Hematopoietic multipotent progenitor cell treated with erythropoietin and hydrocortisone succinate and interleukin-3 and kit ligand, for 8 days (in vitro differentiated cells): ENCODE measurements at regions not wholly inside any gene's neighbourhood (a gene's known extent, or its start where the extent isn't known, plus 50 kb on each side); places are given as distances from the start of the nearest gene placed in this dataset.

Experiments
- DNase-seq: peaks from one replicate; pipeline ENCODE4 v3.0.0-alpha.2; 2015

DNA sequence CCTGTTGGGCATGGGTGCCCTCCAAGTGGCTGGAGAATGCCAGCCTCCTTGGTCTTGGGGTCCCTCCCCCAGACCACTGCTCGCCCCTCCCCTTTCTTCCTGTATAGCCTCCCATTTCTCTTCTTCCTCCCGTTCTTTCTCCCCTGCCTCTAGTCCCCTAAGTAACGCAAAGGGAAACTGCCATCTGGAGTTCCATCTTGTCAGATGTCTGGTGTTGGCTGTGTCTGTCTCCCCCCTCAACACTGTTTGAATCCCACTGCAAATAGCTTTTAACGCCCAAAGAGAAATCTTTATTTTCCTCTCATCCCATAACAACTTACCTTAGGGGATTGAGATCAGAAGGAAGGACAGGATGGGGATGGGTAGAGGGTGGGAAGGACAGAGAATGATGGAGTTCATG lies 55.3 kb upstream of the CSF3R start:
- DNase-seq = no peak

DNA sequence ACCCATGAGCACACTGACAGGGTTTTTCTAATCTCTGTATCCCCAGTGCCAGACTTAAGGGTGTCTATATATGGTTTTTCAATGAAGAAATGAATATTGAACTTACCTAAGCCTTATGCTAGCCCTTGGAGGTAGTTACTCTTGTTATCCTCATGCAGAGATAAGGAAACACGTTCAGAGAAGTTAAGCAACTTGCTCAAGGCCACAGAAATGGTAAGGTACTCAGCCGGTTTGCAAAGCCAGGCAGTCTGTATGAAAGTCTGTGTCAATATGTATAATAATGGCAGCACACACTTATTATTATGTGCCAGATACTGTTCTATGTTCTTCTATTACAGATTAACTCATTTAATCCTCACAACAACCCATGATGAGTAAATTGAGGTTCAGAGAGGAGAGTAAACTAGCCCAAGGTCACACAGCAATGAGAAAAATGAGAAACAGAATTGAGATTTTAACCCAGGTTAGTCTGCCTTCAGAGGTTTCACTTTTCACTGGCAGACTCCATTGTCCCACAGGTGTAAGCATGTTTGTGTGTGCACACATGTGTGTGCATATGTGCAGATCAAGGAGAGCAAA lies 54.6 kb upstream of the CSF3R start:
- no peak for DNase-seq

DNA sequence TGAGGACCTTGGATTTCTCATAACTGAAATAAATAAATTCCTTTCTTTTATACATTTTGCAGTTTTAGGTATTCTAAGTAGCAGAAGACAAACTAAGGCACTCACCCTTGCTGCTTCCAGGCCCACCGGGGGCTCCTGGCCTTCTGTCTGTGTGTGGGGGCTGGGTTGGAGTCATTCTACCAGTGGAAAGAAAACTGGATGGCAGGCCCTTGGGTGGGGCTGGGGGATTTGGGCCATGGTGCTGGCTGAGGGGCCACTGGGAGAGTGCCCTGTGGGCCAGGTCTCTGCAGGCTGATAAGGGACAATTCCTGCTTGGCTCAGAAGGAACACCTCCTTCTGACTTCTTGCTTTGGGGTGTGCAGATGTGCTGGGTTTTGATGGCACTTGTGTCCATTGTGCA lies 54.0 kb upstream of the CSF3R start:
- no peak for DNase-seq

DNA sequence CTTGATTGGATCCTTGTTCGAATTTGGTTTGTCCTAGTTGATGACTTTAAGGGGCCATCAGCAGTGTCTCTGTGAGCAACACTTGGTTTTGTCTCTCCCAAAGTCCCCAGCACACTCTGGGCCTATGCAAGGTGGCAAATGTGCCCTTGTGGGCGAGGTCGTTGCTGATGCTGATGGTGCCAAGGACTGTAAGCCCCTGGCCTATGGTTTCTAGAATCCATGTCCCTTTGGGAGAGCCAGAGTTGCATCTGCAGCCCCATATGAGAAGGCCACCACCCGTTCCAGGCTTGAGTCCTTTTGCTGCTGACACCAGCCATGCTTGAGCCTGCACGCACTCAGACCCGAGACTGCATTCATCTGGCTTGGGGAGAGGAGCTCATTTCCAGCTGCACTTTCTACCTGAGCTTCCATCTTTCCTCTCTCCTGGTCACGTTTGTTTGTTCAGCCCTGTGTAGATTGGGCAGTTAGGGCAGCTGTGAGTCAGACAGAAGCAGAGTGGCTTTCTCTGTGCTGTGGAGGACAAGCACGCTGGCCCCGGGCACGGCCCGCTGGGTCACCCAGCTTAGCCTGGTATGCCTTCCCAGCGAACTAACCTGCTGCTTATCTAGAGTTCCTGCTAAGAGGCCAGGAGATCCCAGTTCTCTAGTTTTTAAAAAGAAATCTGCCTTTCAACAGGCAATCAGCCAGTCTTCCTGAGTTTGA lies 52.1 kb upstream of the CSF3R start:
- DNase-seq = no peak

DNA sequence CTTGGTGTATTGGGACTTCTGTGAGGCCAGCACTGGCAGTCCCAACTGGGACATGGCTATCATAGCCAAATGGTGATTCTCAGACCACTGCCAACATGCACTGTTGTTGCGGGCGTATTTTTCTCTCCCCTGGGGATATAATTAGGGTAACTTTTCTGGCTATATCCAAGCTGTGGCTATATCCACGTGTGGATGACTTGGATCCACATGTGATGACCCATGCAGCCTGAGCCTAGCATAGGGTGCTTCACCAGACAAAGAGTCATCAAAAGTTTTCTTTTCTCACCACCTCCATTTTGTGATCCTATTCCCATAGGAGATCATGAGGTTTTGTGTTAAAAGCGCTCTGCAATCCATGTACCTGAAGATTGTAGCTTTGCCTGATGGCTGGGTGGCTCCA lies 51.2 kb upstream of the CSF3R start:
- DNase-seq = no peak

DNA sequence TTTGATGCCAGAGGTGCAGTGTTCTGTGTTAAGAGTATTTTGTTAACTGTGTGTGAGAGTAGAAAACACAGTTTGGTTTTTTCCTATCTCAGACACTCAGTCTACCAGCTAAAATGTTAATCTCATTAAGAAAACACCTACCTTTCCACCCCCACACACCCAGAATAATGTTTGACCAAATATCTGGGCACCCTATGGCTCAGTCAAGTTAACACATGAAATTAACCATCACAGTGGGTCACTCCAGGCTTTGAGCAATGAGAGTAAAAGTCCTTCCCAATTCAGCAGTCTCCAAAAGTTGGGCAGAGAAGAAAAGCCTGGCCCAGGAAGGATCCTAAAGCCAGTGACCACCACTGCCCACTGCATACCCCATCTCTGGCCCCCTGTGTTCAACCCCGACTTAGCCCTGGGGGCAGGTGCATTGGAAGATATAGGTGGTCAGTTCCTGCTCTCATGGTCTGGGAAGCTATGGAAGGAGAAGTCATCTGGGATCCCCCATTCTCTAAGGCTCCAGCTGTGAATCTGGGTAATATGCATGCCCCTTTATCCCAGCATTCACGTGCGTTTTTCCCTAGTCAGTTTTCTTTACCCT lies 50.2 kb upstream of the CSF3R start:
- no peak for DNase-seq
